Left lung (tissue), 4 donors: ENCODE measurements at regions not wholly inside any gene's neighbourhood (a gene's known extent, or its start where the extent isn't known, plus 50 kb on each side); places are given as distances from the start of the nearest gene placed in this dataset.

Source experiments
- ATAC-seq: fragments of 200-7000 bp; cut with Tn5 transposase; one replicate; pipeline ENCODE4 v1.9.1; 2020; ENCODE audit warnings: moderate library complexity
- DNase-seq, 4 donors: peaks; one replicate each; pipeline ENCODE4 v3.0.0-alpha.2; 2013 to 2020
- H3K27ac ChIP-seq, 2 donors: fragments of 200-600 bp; sonication (generic) in 1 of 2; one replicate each; pipeline versions ENCODE4 v1.5.0 to v1.8.0; 2020 to 2021
- H3K27me3 ChIP-seq, 2 donors: fragments of 200-600 bp; sonication (generic) in 1 of 2; one replicate each; pipeline versions ENCODE4 v1.5.0 to v1.8.0; 2020 to 2021
- H3K36me3 ChIP-seq, 2 donors: fragments of 200-600 bp; sonication (generic) in 1 of 2; one replicate each; pipeline versions ENCODE4 v1.5.0 to v1.8.0; 2020 to 2021
- H3K4me1 ChIP-seq, 2 donors: fragments of 200-600 bp; one replicate each; pipeline ENCODE4 v1.8.0; 2021
- H3K4me3 ChIP-seq, 2 donors: fragments of 200-600 bp; sonication (generic) in 1 of 2; one replicate each; pipeline versions ENCODE4 v1.5.0 to v1.8.0; 2020 to 2021; ENCODE audit warnings: mild to moderate bottlenecking in 1 of 2
- H3K9me3 ChIP-seq, 2 donors: fragments of 200-600 bp; sonication (generic) in 1 of 2; one replicate each; pipeline versions ENCODE4 v1.5.0 to v1.8.0; 2020 to 2021
- CTCF ChIP-seq, 2 donors: fragments of 200-600 bp; sonication (generic) in 1 of 2; IDR thresholded peaks; one replicate each; pipeline versions ENCODE4 v1.5.0 to v1.8.0; 2021; ENCODE audit warnings: antibody characterized with exemption in 2 of 2
- intact Hi-C, 2 donors: fragments of 100-400 bp; cut with DNase I; formaldehyde crosslinking; loops; one replicate each; pipeline versions ENCODE4 v1.11.2 to v1.14.2; 2022
- donor health status: DM: no; HTN: yes; CAD: no.
- donor health status: DM: no; HTN: no; CAD: no.

DNA sequence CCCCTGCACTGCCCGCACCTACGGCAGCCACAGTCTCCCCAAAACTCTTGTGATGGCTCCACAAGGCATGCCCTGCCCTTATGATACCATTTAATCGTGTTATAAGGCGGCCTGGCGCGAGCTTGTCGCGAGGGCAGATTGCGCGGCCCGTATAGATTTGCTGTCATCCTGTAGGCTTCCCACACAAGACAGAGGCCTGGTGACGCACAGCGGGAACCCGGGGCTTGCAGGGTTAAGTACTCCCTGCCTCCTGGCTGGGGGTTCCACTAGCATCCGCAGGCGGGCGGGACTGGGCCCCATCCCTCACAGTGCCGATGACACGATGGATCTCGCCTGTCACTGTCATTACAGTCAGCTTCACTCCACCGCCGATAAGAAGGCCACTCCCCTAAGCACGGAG is 364.9 kb upstream of the IRX2 start:
- no peaks in the 10 kb centered on the region for H3K4me1 ChIP-seq
- no peak overlapping the region for H3K4me3 ChIP-seq
- DNase-seq (no peak), ATAC-seq (no peak)
- no peak for TF ChIP-seq CTCF (IDR thresholded peaks at IDR 0.05)
- H3K9me3 ChIP-seq = peaks cover 0 to 2% of the 10 kb centered on the region in 2 donors
- no peaks in the 10 kb centered on the region for H3K36me3 ChIP-seq
- H3K27me3 ChIP-seq = peaks cover 0 to 62% of the 10 kb centered on the region in 2 donors
- no peak overlapping the region for H3K27ac ChIP-seq
- intact Hi-C loops = no loop called here

DNA sequence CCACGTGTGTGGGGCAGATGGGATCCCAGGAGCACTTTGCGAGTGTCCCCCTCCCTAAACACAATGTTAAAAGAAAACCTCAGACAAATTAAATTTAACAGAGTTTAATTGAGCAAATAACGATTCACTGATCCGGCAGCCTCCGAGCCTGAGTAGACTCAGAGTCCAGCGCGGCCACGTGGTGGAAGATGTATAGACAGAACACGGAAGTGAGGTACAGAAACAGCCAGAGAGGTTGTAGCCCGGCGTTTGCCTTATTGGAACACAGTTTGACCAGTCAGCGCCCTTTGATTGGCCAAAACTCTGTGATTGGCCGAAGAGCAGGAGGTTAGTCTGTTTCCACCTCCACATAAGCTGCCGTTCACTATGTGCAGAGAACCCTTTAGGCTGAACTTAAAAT is 363.0 kb upstream of the IRX2 start:
- DNase-seq = no peak
- Histone ChIP-seq H3K4me1 (no peaks in the 10 kb centered on the region), H3K27ac (no peak overlapping the region), H3K9me3 (peaks cover 0 to 2% of the 10 kb centered on the region in 2 donors), H3K4me3 (no peak overlapping the region), H3K27me3 (peaks cover 0 to 45% of the 10 kb centered on the region in 2 donors), H3K36me3 (no peaks in the 10 kb centered on the region)
- intact Hi-C loops = no loop called here
- no peak for TF ChIP-seq CTCF (IDR thresholded peaks at IDR 0.05)
- ATAC-seq = no peak

DNA sequence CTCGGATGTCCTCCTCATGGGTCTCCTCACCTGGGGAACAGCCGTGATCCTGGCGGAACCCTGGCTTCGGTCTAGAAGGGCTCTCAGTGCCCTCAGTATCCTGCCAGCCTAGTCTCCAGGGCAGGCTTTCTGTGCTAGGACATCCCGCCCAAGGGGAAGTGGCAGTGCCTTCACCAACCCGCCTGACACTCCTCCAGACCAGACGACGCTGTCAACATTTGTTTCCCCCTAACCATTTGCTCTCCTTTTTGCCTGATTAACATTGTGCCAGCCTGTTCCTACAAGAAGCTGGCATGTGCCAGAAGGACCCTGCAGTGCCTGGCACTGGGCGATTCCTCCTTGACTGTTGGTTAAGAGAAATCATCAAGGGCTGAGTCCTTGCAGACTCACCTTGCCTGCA is 358.9 kb upstream of the IRX2 start:
- Histone ChIP-seq H3K27ac (no peak overlapping the region), H3K4me3 (no peak overlapping the region), H3K9me3 (peaks cover 0 to 2% of the 10 kb centered on the region in 2 donors), H3K27me3 (peaks cover 0 to 40% of the 10 kb centered on the region in 2 donors), H3K4me1 (no peaks in the 10 kb centered on the region), H3K36me3 (no peaks in the 10 kb centered on the region)
- no peak for TF ChIP-seq CTCF (IDR thresholded peaks at IDR 0.05)
- DNase-seq (no peak), ATAC-seq (no peak)
- intact Hi-C loops = no loop called here

- no peaks in the 10 kb centered on the region for H3K36me3 ChIP-seq
- DNase-seq (no peak), ATAC-seq (no peak)
- intact Hi-C loops = no loop called here
- no peak for TF ChIP-seq CTCF (IDR thresholded peaks at IDR 0.05)
- H3K9me3 ChIP-seq = peaks cover 0 to 1% of the 10 kb centered on the region in 2 donors
- peaks cover 0 to 58% of the 10 kb centered on the region in 2 donors for H3K27me3 ChIP-seq
- no peak overlapping the region for H3K4me3 ChIP-seq
- no peaks in the 10 kb centered on the region for H3K4me1 ChIP-seq
- no peak overlapping the region for H3K27ac ChIP-seq
Observed at GRCh38 chr5:3107156-3107611, 355.7 kb upstream of the IRX2 start.

GRCh38 chr5:3105581-3105980 is 354.1 kb upstream of the IRX2 start:
- DNase-seq (no peak), ATAC-seq (no peak)
- H3K4me3 ChIP-seq = no peak overlapping the region
- H3K4me1 ChIP-seq = no peaks in the 10 kb centered on the region
- H3K36me3 ChIP-seq = no peaks in the 10 kb centered on the region
- H3K27me3 ChIP-seq = peaks cover 0 to 73% of the 10 kb centered on the region in 2 donors
- intact Hi-C loops = no loop called here
- no peak overlapping the region for H3K27ac ChIP-seq
- no peak for TF ChIP-seq CTCF (IDR thresholded peaks at IDR 0.05)
- H3K9me3 ChIP-seq = no peaks in the 10 kb centered on the region
